ENCODE measurements at regions not wholly inside any gene's neighbourhood (a gene's known extent, or its start where the extent isn't known, plus 50 kb on each side); places are given as distances from the start of the nearest gene placed in this dataset.

- TF ChIP-seq POLR2AphosphoS5 (IDR thresholded peaks at IDR 0.05) = no peak
- intact Hi-C loops (cut with DNase I; ENCODE audit: low total_unique reads) = no loop called here
Observed at GRCh38 chr2:144125751-144126150, 394.2 kb downstream of the ZEB2 start.

GRCh38 chr2:144124882-144125281, 395.0 kb downstream of the ZEB2 start:
- no peak overlapping the region for H3K4me3 ChIP-seq
- 94 to 98% (median 98%) methylated on average over 4 of the region's 4 CpGs for WGBS, 5 donors
- H3K27ac ChIP-seq = no peak overlapping the region
- TF ChIP-seq POLR2A (IDR thresholded peaks at IDR 0.05) (no peak), CTCF (IDR thresholded peaks at IDR 0.05 in 8 of 11, conservative IDR thresholded peaks at IDR 0.05 in 3 of 11) (no peak), POLR2AphosphoS5 (IDR thresholded peaks at IDR 0.05) (no peak)
- intact Hi-C loops (cut with DNase I; ENCODE audit: low total_unique reads) = no loop called here
- H3K4me1 ChIP-seq = no peaks in the 10 kb centered on the region
- no peak for DNase-seq
- H3K36me3 ChIP-seq = peaks cover 0 to 6% (median 0%) of the 10 kb centered on the region in 6 donors
- no peaks in the 10 kb centered on the region for H3K27me3 ChIP-seq (replicated peaks in 1 of 7)
- no peaks in the 10 kb centered on the region for H3K9me3 ChIP-seq

More at GRCh38 chr2:144125751-144126150, 394.2 kb downstream of the ZEB2 start:
- Histone ChIP-seq H3K27ac (no peak overlapping the region), H3K4me3 (no peak overlapping the region), H3K4me1 (no peaks in the 10 kb centered on the region), H3K9me3 (no peaks in the 10 kb centered on the region), H3K27me3 (replicated peaks in 1 of 7) (no peaks in the 10 kb centered on the region), H3K36me3 (peaks cover 0 to 6% (median 0%) of the 10 kb centered on the region in 6 donors)
- no peak for DNase-seq
- 83 to 94% (median 93%) methylated on average over 2 of the region's 2 CpGs for WGBS, 5 donors

GRCh38 chr2:144120487-144120886, 399.4 kb downstream of the ZEB2 start:
- intact Hi-C loops (cut with DNase I; ENCODE audit: low total_unique reads) = no loop called here
- Histone ChIP-seq H3K4me3 (no peak overlapping the region), H3K27me3 (replicated peaks in 1 of 7) (no peaks in the 10 kb centered on the region), H3K27ac (no peak overlapping the region), H3K4me1 (no peaks in the 10 kb centered on the region), H3K9me3 (no peaks in the 10 kb centered on the region), H3K36me3 (peaks cover 0 to 10% (median 0%) of the 10 kb centered on the region in 6 donors)
- 93 to 98% (median 97%) methylated on average over 4 of the region's 4 CpGs for WGBS, 5 donors
- DNase-seq = no peak
- no peak for TF ChIP-seq CTCF (IDR thresholded peaks at IDR 0.05 in 8 of 11, conservative IDR thresholded peaks at IDR 0.05 in 3 of 11)
- no peak for TF ChIP-seq POLR2A (IDR thresholded peaks at IDR 0.05)
- TF ChIP-seq POLR2AphosphoS5 (IDR thresholded peaks at IDR 0.05) = no peak

DNA sequence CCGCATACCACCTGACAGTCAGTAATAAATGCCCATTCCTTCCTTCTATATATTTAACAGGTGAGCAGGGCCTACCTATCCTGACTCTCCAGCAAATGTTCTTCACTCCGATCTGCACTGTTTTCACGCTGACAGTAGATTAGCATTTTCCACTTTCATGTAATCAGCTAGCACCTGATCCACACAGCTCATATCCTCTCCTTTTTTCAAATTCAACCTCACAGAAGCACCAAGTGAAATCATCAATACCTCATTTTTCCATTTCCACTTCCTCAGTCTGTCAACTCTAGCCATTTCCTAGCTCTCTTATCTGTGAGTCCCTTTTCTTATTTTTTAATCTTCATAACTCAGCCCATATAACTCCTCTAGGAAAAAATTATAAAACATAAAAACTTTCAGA, 402.8 kb downstream of the ZEB2 start:
- TF ChIP-seq POLR2A (IDR thresholded peaks at IDR 0.05) = no peak
- no peak for TF ChIP-seq CTCF (IDR thresholded peaks at IDR 0.05 in 8 of 11, conservative IDR thresholded peaks at IDR 0.05 in 3 of 11)
- no peak for TF ChIP-seq POLR2AphosphoS5 (IDR thresholded peaks at IDR 0.05)
- Histone ChIP-seq H3K36me3 (peaks cover 0 to 5% (median 0%) of the 10 kb centered on the region in 6 donors), H3K9me3 (peaks cover 0 to 7% (median 0%) of the 10 kb centered on the region in 8 donors), H3K27me3 (replicated peaks in 1 of 7) (no peaks in the 10 kb centered on the region), H3K4me1 (no peaks in the 10 kb centered on the region), H3K27ac (no peak overlapping the region), H3K4me3 (no peak overlapping the region)
- intact Hi-C loops (cut with DNase I; ENCODE audit: low total_unique reads) = no loop called here
- no peak for DNase-seq
- 91 to 100% (median 93%) methylated on average over 3 of the region's 3 CpGs for WGBS, 5 donors

Data from spleen (tissue), 11 donors.